IMR-90 (cell line): ENCODE measurements at regions not wholly inside any gene's neighbourhood (a gene's known extent, or its start where the extent isn't known, plus 50 kb on each side); places are given as distances from the start of the nearest gene placed in this dataset.

Experiments used
- ATAC-seq: fragments of 200-7000 bp; cut with Tn5 transposase; 2 replicates; pipeline ENCODE4 v1.9.1; 2020; ENCODE audit warnings: low read depth, mild to moderate bottlenecking, moderate library complexity
- BruUV-seq: library from RNA; stranded (reverse); fragments of 400-500 nt; replicated peaks from 2 replicates; lab custom pipeline; 2021; lab: Mats Ljungman, UMichigan
- CTCF ChIA-PET: fragments of 300-600 bp; formaldehyde crosslinking; extraction: SDS; loops from one replicate; lab custom pipeline; 2021; ENCODE audit warnings: antibody characterized with exemption; lab: Yijun Ruan, JAX
- POLR2A ChIA-PET: fragments of 300-600 bp; sonication (Branson Sonifier 250); formaldehyde crosslinking; loops from one replicate; lab custom pipeline; 2022; ENCODE audit warnings: antibody characterized with exemption; ENCODE audit not compliant: unreplicated experiment; lab: Charles Lee
- DNase-seq: peaks from one replicate; pipeline ENCODE4 v3.0.0; 2013
- H2AFZ ChIP-seq: replicated peaks from 2 replicates; pipeline ENCODE3; 2013; ENCODE audit warnings: low read length, mild to moderate bottlenecking; ENCODE audit not compliant: poor library complexity
- H2AK5ac ChIP-seq: 2 replicates; pipeline ENCODE4 v1.6.1; 2013; ENCODE audit warnings: low read depth, low read length, inconsistent platforms
- H2AK9ac ChIP-seq: replicated peaks from 2 replicates; pipeline ENCODE3; 2013; ENCODE audit warnings: mild to moderate bottlenecking, low read depth, low read length, moderate library complexity; ENCODE audit not compliant: poor library complexity
- H2BK120ac ChIP-seq: 2 replicates; pipeline ENCODE4 v1.6.1; 2013; ENCODE audit warnings: low read depth, low read length, inconsistent platforms
- H2BK15ac ChIP-seq: 3 replicates; pipeline ENCODE4 v1.6.1; 2013; ENCODE audit warnings: low read depth, low read length, inconsistent platforms
- H2BK20ac ChIP-seq: 2 replicates; pipeline ENCODE4 v1.6.1; 2013; ENCODE audit warnings: low read depth, mild to moderate bottlenecking, inconsistent platforms, low read length, moderate library complexity
- H2BK5ac ChIP-seq: 2 replicates; pipeline ENCODE4 v1.6.1; 2013; ENCODE audit warnings: mild to moderate bottlenecking, low read depth, low read length, inconsistent platforms; ENCODE audit not compliant: poor library complexity, severe bottlenecking
- H3K14ac ChIP-seq: replicated peaks from 2 replicates; pipeline ENCODE4 v1.6.1; 2013; ENCODE audit warnings: low read depth, low read length, inconsistent platforms
- H3K18ac ChIP-seq: 2 replicates; pipeline ENCODE4 v1.6.1; 2013; ENCODE audit warnings: low read depth, low read length, control low read depth
- H3K23ac ChIP-seq: 2 replicates; pipeline ENCODE4 v1.6.1; 2013; ENCODE audit warnings: low read depth, low read length, inconsistent platforms
- H3K27ac ChIP-seq: 2 replicates; pipeline ENCODE4 v1.5.1; 2013; ENCODE audit warnings: mild to moderate bottlenecking, control low read depth, low read length; ENCODE audit not compliant: insufficient read depth
- H3K27me3 ChIP-seq: 2 replicates; pipeline ENCODE4 v1.6.1; 2013; ENCODE audit warnings: low read length; ENCODE audit not compliant: control insufficient read depth, insufficient read depth
- H3K36me3 ChIP-seq: 2 replicates; pipeline ENCODE4 v1.6.1; 2013; ENCODE audit warnings: low read length, mixed read lengths; ENCODE audit not compliant: control insufficient read depth, insufficient read depth
- H3K4ac ChIP-seq: 2 replicates; pipeline ENCODE4 v1.6.1; 2013; ENCODE audit warnings: low read depth, low read length, inconsistent platforms
- H3K4me1 ChIP-seq: 2 replicates; pipeline ENCODE4 v1.6.1; 2013; ENCODE audit warnings: low read length, mixed read lengths; ENCODE audit not compliant: control insufficient read depth, insufficient read depth
- H3K4me2 ChIP-seq: 2 replicates; pipeline ENCODE4 v1.6.1; 2013; ENCODE audit warnings: low read depth, mild to moderate bottlenecking, control low read depth, low read length, moderate library complexity
- H3K4me3 ChIP-seq: 2 replicates; pipeline ENCODE4 v1.5.1; 2013; ENCODE audit warnings: low read depth, mild to moderate bottlenecking, control low read depth, low read length, moderate library complexity; ENCODE audit not compliant: insufficient read depth
- H3K56ac ChIP-seq: 2 replicates; pipeline ENCODE4 v1.6.1; 2013; ENCODE audit warnings: low read length, inconsistent platforms; ENCODE audit not compliant: insufficient read depth; ENCODE audit errors: extremely low read depth
- H3K79me1 ChIP-seq, 2 experiments: 2 replicates each; pipeline ENCODE4 v1.6.1; 2013; ENCODE audit warnings: low read length in 2 of 2, inconsistent platforms in 1 of 2, low read depth in 1 of 2
- H3K9ac ChIP-seq: 2 replicates; pipeline ENCODE4 v1.6.1; 2013; ENCODE audit warnings: low read depth, low read length, control low read depth
- H3K9me1 ChIP-seq: 2 replicates; pipeline ENCODE4 v1.6.1; 2013; ENCODE audit warnings: low read length, inconsistent platforms; ENCODE audit not compliant: insufficient read depth
- H3K9me3 ChIP-seq: 2 replicates; pipeline ENCODE4 v1.6.1; 2013; ENCODE audit warnings: low read length; ENCODE audit not compliant: control insufficient read depth, insufficient read depth
- H4K20me1 ChIP-seq: 2 replicates; pipeline ENCODE4 v1.6.1; 2013; ENCODE audit warnings: low read length, inconsistent platforms; ENCODE audit not compliant: insufficient read depth
- H4K5ac ChIP-seq: 2 replicates; pipeline ENCODE4 v1.6.1; 2013; ENCODE audit warnings: mild to moderate bottlenecking, low read depth, low read length, control low read depth
- H4K8ac ChIP-seq, 2 experiments: 2 replicates each; pipeline ENCODE4 v1.6.1; 2013; ENCODE audit warnings: low read depth in 2 of 2, low read length in 2 of 2, control low read depth in 1 of 2, inconsistent platforms in 1 of 2
- H4K91ac ChIP-seq: 2 replicates; pipeline ENCODE4 v1.6.1; 2013; ENCODE audit warnings: low read depth, low read length, inconsistent platforms; ENCODE audit not compliant: insufficient read depth
- CHD1 ChIP-seq: IDR thresholded peaks from 2 replicates; pipeline ENCODE4 v1.6.1; 2012; ENCODE audit warnings: low read depth, low read length, improper control_type of control experiment
- FOS ChIP-seq: fragments of 150-350 bp; IDR thresholded peaks from 2 replicates; pipeline ENCODE4 v1.6.1; 2016; ENCODE audit warnings: low read depth, low read length
- MAFK ChIP-seq: IDR thresholded peaks from 2 replicates; pipeline ENCODE4 v1.6.1; 2012; ENCODE audit warnings: low read depth, low read length, improper control_type of control experiment
- MAZ ChIP-seq: IDR thresholded peaks from 2 replicates; pipeline ENCODE4 v1.6.1; 2012; ENCODE audit warnings: low read depth, mild to moderate bottlenecking, low read length, improper control_type of control experiment, moderate library complexity, borderline replicate concordance
- MXI1 ChIP-seq: IDR thresholded peaks from 2 replicates; pipeline ENCODE4 v1.6.1; 2012; ENCODE audit warnings: low read depth, mild to moderate bottlenecking, low read length, moderate library complexity, borderline replicate concordance
- NFE2L2 ChIP-seq: fragments of 150-350 bp; IDR thresholded peaks from 2 replicates; pipeline ENCODE4 v1.6.1; 2016; ENCODE audit warnings: low read depth, mild to moderate bottlenecking, low read length
- POLR2A ChIP-seq: IDR thresholded peaks from 2 replicates; pipeline ENCODE4 v1.6.1; 2012; ENCODE audit warnings: mild to moderate bottlenecking, low read depth, low read length
- RAD21 ChIP-seq: IDR thresholded peaks from 2 replicates; pipeline ENCODE4 v1.6.1; 2012; ENCODE audit warnings: low read length, improper control_type of control experiment
- RFX5 ChIP-seq: IDR thresholded peaks from 2 replicates; pipeline ENCODE4 v1.8.0; 2012; ENCODE audit warnings: low read depth, mild to moderate bottlenecking, low read length, moderate library complexity
- SMC3 ChIP-seq: fragments of 150-350 bp; IDR thresholded peaks from 2 replicates; pipeline ENCODE4 v1.6.1; 2016; ENCODE audit warnings: low read depth, mild to moderate bottlenecking, antibody characterized with exemption, low read length, moderate library complexity
- WGBS, 2 experiments: methylation state at CpG; one replicate each; pipeline versions ENCODE4 v1.1.5 to v1.1.7; 2013; ENCODE audit warnings: missing lambda C conversion rate in 2 of 2; ENCODE audit not compliant: insufficient read length in 1 of 2; ENCODE audit errors: extremely low coverage in 2 of 2; 5-methylcytosine and 5-hydroxymethylcytosine counted together
- dilution Hi-C: fragments of 300-500 bp; cut with HindIII; formaldehyde crosslinking; loops from one replicate; pipeline ENCODE4 v1.14.3; 2018; ENCODE audit warnings: low sequenced_read_pairs; ENCODE audit not compliant: unreplicated experiment
- in situ Hi-C: fragments of 300-500 bp; cut with MboI; formaldehyde crosslinking; loops from 3 replicates; pipeline ENCODE4 v1.14.3; 2019; ENCODE audit warnings: low sequenced_read_pairs, inconsistent platforms, mixed read lengths
- intact Hi-C: fragments of 100-400 bp; cut with micrococcal nuclease; formaldehyde crosslinking; loops from 2 replicates; pipeline ENCODE4 v1.10.0; 2022
- TF ChIP-seq, protein P1 (sequence below): conservative IDR thresholded peaks from 2 replicates; pipeline ENCODE4 v1.5.1; 2012; ENCODE audit warnings: mild to moderate bottlenecking, low read depth, low read length, improper control_type of control experiment
- TF ChIP-seq, protein P2 (sequence below): fragments of 150-350 bp; IDR thresholded peaks from 2 replicates; pipeline ENCODE4 v1.6.1; 2016; ENCODE audit warnings: low read depth, mild to moderate bottlenecking, low read length, moderate library complexity, borderline replicate concordance
- TF ChIP-seq, protein P3 (sequence below): fragments of 150-350 bp; IDR thresholded peaks from 2 replicates; pipeline ENCODE4 v1.6.1; 2017; ENCODE audit warnings: mild to moderate bottlenecking, antibody characterized with exemption, low read length, low read depth

DNA sequence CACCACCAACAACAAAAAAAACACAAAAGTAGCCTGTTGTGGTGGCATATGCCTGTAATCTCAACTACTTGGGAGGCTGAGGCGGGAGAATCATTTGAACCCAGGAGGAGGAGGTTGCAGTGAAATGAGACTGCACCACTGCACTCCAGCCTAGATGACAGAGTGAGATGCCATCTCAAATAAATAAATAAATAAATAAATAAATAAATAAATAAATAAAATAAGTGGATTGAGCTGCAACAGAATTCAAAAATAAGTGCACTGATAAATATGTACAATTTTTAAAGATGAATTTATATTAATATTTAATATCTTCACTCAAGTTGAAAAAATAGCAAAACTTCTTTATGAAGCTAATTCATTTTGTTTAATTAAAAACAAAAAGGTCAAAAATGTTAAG lies 259.6 kb downstream of the IRX2 start:
- DNase-seq = no peak
- Histone ChIP-seq H2AFZ (no peak overlapping the region), H3K36me3 (no peaks in the 10 kb centered on the region), H4K8ac (no peak overlapping the region), H3K4me1 (no peaks in the 10 kb centered on the region), H2BK120ac (no peak overlapping the region), H2BK5ac (no peak overlapping the region), H3K4ac (no peak overlapping the region), H3K14ac (no peak overlapping the region), H3K9me3 (peaks cover 40% of the 10 kb centered on the region), H3K9ac (no peak overlapping the region), H3K18ac (no peak overlapping the region), H4K91ac (no peak overlapping the region), H3K4me3 (no peak overlapping the region), H2BK20ac (no peak overlapping the region), H3K4me2 (no peak overlapping the region), H2AK5ac (no peak overlapping the region), H3K56ac (no peak overlapping the region), H3K27ac (no peak overlapping the region), H4K20me1 (no peaks in the 10 kb centered on the region), H3K27me3 (no peaks in the 10 kb centered on the region), H2AK9ac (no peak overlapping the region), H2BK15ac (no peak overlapping the region), H3K79me1 (no peaks in the 10 kb centered on the region), H4K5ac (no peak overlapping the region), H3K9me1 (no peaks in the 10 kb centered on the region), H3K23ac (no peak overlapping the region)
- POLR2A ChIA-PET = no interaction called here
- intact Hi-C loops = no loop called here
- TF ChIP-seq, protein P1, sequence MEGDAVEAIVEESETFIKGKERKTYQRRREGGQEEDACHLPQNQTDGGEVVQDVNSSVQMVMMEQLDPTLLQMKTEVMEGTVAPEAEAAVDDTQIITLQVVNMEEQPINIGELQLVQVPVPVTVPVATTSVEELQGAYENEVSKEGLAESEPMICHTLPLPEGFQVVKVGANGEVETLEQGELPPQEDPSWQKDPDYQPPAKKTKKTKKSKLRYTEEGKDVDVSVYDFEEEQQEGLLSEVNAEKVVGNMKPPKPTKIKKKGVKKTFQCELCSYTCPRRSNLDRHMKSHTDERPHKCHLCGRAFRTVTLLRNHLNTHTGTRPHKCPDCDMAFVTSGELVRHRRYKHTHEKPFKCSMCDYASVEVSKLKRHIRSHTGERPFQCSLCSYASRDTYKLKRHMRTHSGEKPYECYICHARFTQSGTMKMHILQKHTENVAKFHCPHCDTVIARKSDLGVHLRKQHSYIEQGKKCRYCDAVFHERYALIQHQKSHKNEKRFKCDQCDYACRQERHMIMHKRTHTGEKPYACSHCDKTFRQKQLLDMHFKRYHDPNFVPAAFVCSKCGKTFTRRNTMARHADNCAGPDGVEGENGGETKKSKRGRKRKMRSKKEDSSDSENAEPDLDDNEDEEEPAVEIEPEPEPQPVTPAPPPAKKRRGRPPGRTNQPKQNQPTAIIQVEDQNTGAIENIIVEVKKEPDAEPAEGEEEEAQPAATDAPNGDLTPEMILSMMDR = no peak
- TF ChIP-seq, protein P2, sequence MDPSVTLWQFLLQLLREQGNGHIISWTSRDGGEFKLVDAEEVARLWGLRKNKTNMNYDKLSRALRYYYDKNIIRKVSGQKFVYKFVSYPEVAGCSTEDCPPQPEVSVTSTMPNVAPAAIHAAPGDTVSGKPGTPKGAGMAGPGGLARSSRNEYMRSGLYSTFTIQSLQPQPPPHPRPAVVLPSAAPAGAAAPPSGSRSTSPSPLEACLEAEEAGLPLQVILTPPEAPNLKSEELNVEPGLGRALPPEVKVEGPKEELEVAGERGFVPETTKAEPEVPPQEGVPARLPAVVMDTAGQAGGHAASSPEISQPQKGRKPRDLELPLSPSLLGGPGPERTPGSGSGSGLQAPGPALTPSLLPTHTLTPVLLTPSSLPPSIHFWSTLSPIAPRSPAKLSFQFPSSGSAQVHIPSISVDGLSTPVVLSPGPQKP = no peak
- TF ChIP-seq MAFK = no peak
- no peak for TF ChIP-seq FOS
- TF ChIP-seq, protein P3, sequence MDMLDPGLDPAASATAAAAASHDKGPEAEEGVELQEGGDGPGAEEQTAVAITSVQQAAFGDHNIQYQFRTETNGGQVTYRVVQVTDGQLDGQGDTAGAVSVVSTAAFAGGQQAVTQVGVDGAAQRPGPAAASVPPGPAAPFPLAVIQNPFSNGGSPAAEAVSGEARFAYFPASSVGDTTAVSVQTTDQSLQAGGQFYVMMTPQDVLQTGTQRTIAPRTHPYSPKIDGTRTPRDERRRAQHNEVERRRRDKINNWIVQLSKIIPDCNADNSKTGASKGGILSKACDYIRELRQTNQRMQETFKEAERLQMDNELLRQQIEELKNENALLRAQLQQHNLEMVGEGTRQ = no peak
- TF ChIP-seq RAD21 = no peak
- no peak for TF ChIP-seq MAZ
- no peak for TF ChIP-seq POLR2A
- TF ChIP-seq MXI1 = no peak
- no peak for TF ChIP-seq NFE2L2
- TF ChIP-seq RFX5 = no peak
- no peak for TF ChIP-seq CHD1
- no peak for TF ChIP-seq SMC3
- dilution Hi-C loops = no loop called here
- BruUV-seq = no TSS peak
- no CpG with 5 or more reads among the region's 1 CpG for WGBS, 2 experiments
- in situ Hi-C loops = no loop called here
- no peak for ATAC-seq
- CTCF ChIA-PET = no interaction called here
